Osteoblast (primary cell): ENCODE measurements at regions not wholly inside any gene's neighbourhood (a gene's known extent, or its start where the extent isn't known, plus 50 kb on each side); places are given as distances from the start of the nearest gene placed in this dataset.

ENCODE experiments used
- DNase-seq: peaks from one replicate; pipeline ENCODE4 v3.0.0; 2011; ENCODE audit warnings: low spot score, mixed read lengths; ENCODE audit not compliant: insufficient read length; ENCODE audit errors: missing footprints
- H2AFZ ChIP-seq: 2 replicates; pipeline ENCODE4 v1.6.0; 2011; ENCODE audit warnings: mild to moderate bottlenecking, low read length
- H3K27ac ChIP-seq: 2 replicates; pipeline ENCODE4 v1.5.1; 2011; ENCODE audit warnings: mild to moderate bottlenecking, low read depth, low read length, moderate library complexity
- H3K27me3 ChIP-seq: 2 replicates; pipeline ENCODE4 v1.6.0; 2012; ENCODE audit warnings: mild to moderate bottlenecking, control low read depth, inconsistent platforms, low read length, moderate library complexity; ENCODE audit not compliant: insufficient read depth
- H3K36me3 ChIP-seq: 2 replicates; pipeline ENCODE4 v1.5.1; 2011; ENCODE audit warnings: mild to moderate bottlenecking, low read length, control low read depth, moderate library complexity; ENCODE audit not compliant: insufficient read depth
- H3K4me1 ChIP-seq: 2 replicates; pipeline ENCODE4 v1.5.1; 2011; ENCODE audit warnings: mild to moderate bottlenecking, low read length, control low read depth, moderate library complexity; ENCODE audit not compliant: insufficient read depth
- H3K4me2 ChIP-seq: 2 replicates; pipeline ENCODE4 v1.6.0; 2011; ENCODE audit warnings: mild to moderate bottlenecking, low read length; ENCODE audit not compliant: insufficient read depth
- H3K4me3 ChIP-seq: fragments of 200-600 bp; sonication (generic); 3 replicates; pipeline ENCODE4 v1.5.1; 2012; ENCODE audit warnings: mild to moderate bottlenecking, low read length, inconsistent platforms; ENCODE audit not compliant: insufficient read depth
- H3K79me2 ChIP-seq: 2 replicates; pipeline ENCODE4 v1.6.0; 2012; ENCODE audit warnings: mild to moderate bottlenecking, low read length, control low read depth, inconsistent platforms; ENCODE audit not compliant: insufficient read depth
- H3K9me3 ChIP-seq: 2 replicates; pipeline ENCODE4 v1.5.1; 2011; ENCODE audit warnings: low read depth, low read length, control low read depth
- H4K20me1 ChIP-seq: 2 replicates; pipeline ENCODE4 v1.6.0; 2012; ENCODE audit warnings: mild to moderate bottlenecking, low read length, control low read depth; ENCODE audit not compliant: insufficient read depth
- CTCF ChIP-seq: IDR thresholded peaks from 2 replicates; pipeline ENCODE4 v1.5.1; 2011; ENCODE audit warnings: mild to moderate bottlenecking, low read depth, low read length, moderate library complexity; ENCODE audit errors: extremely low read depth

GRCh38 chr16:66306366-66307150 lies 59.9 kb upstream of the CDH5 start:
- no peaks in the 10 kb centered on the region for H3K4me1 ChIP-seq
- no peaks in the 10 kb centered on the region for H4K20me1 ChIP-seq
- H2AFZ ChIP-seq, result no peak overlapping the region
- H3K4me2 ChIP-seq, result no peak overlapping the region
- no peak overlapping the region for H3K4me3 ChIP-seq
- no peaks in the 10 kb centered on the region for H3K9me3 ChIP-seq
- DNase-seq, result no peak
- H3K27me3 ChIP-seq, result peaks cover 36% of the 10 kb centered on the region
- no peaks in the 10 kb centered on the region for H3K79me2 ChIP-seq
- H3K36me3 ChIP-seq, result no peaks in the 10 kb centered on the region
- no peak overlapping the region for H3K27ac ChIP-seq
- TF ChIP-seq CTCF, result no peak

- H3K4me3 ChIP-seq, result no peak overlapping the region
- no peak for TF ChIP-seq CTCF
- no peaks in the 10 kb centered on the region for H3K79me2 ChIP-seq
- peaks cover 31% of the 10 kb centered on the region for H3K27me3 ChIP-seq
- DNase-seq, result no peak
- no peak overlapping the region for H2AFZ ChIP-seq
- H3K27ac ChIP-seq, result no peak overlapping the region
- H4K20me1 ChIP-seq, result no peaks in the 10 kb centered on the region
- H3K4me1 ChIP-seq, result no peaks in the 10 kb centered on the region
- H3K36me3 ChIP-seq, result no peaks in the 10 kb centered on the region
- no peaks in the 10 kb centered on the region for H3K9me3 ChIP-seq
- no peak overlapping the region for H3K4me2 ChIP-seq
These were observed 61.5 kb upstream of the CDH5 start for GRCh38 chr16:66304961-66305360.

GRCh38 chr16:66304151-66304550 lies 62.3 kb upstream of the CDH5 start:
- H3K4me1 ChIP-seq, result no peaks in the 10 kb centered on the region
- TF ChIP-seq CTCF, result no peak
- H4K20me1 ChIP-seq, result no peaks in the 10 kb centered on the region
- H3K36me3 ChIP-seq, result no peaks in the 10 kb centered on the region
- H3K9me3 ChIP-seq, result no peaks in the 10 kb centered on the region
- no peaks in the 10 kb centered on the region for H3K79me2 ChIP-seq
- no peak for DNase-seq
- peaks cover 29% of the 10 kb centered on the region for H3K27me3 ChIP-seq
- peak overlapping the region; percentile 20 for H3K4me3 ChIP-seq
- peak overlapping the region; percentile 7 for H2AFZ ChIP-seq
- no peak overlapping the region for H3K27ac ChIP-seq
- peak overlapping the region; percentile 52 for H3K4me2 ChIP-seq

GRCh38 chr16:66300501-66300900 lies 66.0 kb upstream of the CDH5 start:
- Histone ChIP-seq H2AFZ (no peak overlapping the region), H3K4me2 (no peak overlapping the region), H3K4me3 (no peak overlapping the region), H3K4me1 (no peaks in the 10 kb centered on the region), H3K79me2 (no peaks in the 10 kb centered on the region), H3K27ac (no peak overlapping the region), H3K9me3 (no peaks in the 10 kb centered on the region), H3K27me3 (peaks cover 24% of the 10 kb centered on the region), H3K36me3 (no peaks in the 10 kb centered on the region), H4K20me1 (no peaks in the 10 kb centered on the region)
- no peak for DNase-seq
- TF ChIP-seq CTCF, result no peak
